DOHH2 (cell line): ENCODE measurements at regions not wholly inside any gene's neighbourhood (a gene's known extent, or its start where the extent isn't known, plus 50 kb on each side); places are given as distances from the start of the nearest gene placed in this dataset.
"Not testable (repeated sequence)": the region's sequence is repeated elsewhere in the genome, so short reads cannot be mapped to it uniquely, and the experiment has no call there.

Experiments used
- H3F3A ChIP-seq: fragments of 200-600 bp; sonication (generic), shearing (Covaris generic); 2 replicates; pipeline ENCODE4 v1.6.0; 2016; ENCODE audit warnings: antibody characterized with exemption, mild to moderate bottlenecking; ENCODE audit not compliant: control insufficient read depth, insufficient read depth
- H3K27ac ChIP-seq: fragments of 200-600 bp; sonication (generic); 2 replicates; pipeline ENCODE4 v1.5.1; 2014; ENCODE audit warnings: low read depth, mild to moderate bottlenecking, low read length, moderate library complexity
- H3K27me3 ChIP-seq: fragments of 200-600 bp; sonication (generic); 2 replicates; pipeline ENCODE4 v1.6.1; 2014; ENCODE audit warnings: mild to moderate bottlenecking, low read length, mixed read lengths; ENCODE audit not compliant: control insufficient read depth
- H3K36me3 ChIP-seq: fragments of 200-600 bp; sonication (generic); 2 replicates; pipeline ENCODE4 v1.6.1; 2014; ENCODE audit warnings: mild to moderate bottlenecking, low read length, moderate library complexity, mixed read lengths; ENCODE audit not compliant: control insufficient read depth
- H3K4me1 ChIP-seq: fragments of 200-600 bp; sonication (generic); 2 replicates; pipeline ENCODE4 v1.6.1; 2014; ENCODE audit warnings: mild to moderate bottlenecking, low read length, mixed read lengths; ENCODE audit not compliant: control insufficient read depth
- H3K4me2 ChIP-seq: fragments of 200-600 bp; sonication (generic); 2 replicates; pipeline ENCODE4 v1.6.0; 2014; ENCODE audit warnings: mild to moderate bottlenecking, low read length, moderate library complexity
- H3K4me3 ChIP-seq: fragments of 200-600 bp; sonication (generic); 2 replicates; pipeline ENCODE4 v1.5.1; 2014; ENCODE audit warnings: mild to moderate bottlenecking, low read length, mixed read lengths
- H3K79me2 ChIP-seq: fragments of 200-600 bp; sonication (generic); 2 replicates; pipeline ENCODE4 v1.6.1; 2014; ENCODE audit warnings: mild to moderate bottlenecking, low read length, mixed read lengths; ENCODE audit not compliant: control insufficient read depth
- H3K9me2 ChIP-seq: fragments of 200-600 bp; sonication (generic); replicated peaks from 2 replicates; pipeline ENCODE4 v1.6.1; 2014; ENCODE audit warnings: mild to moderate bottlenecking, low read length, mixed read lengths; ENCODE audit not compliant: control insufficient read depth
- H3K9me3 ChIP-seq: fragments of 200-600 bp; sonication (generic); 2 replicates; pipeline ENCODE4 v1.6.1; 2014; ENCODE audit warnings: antibody characterized with exemption, low read length, mixed read lengths; ENCODE audit not compliant: control insufficient read depth, insufficient read depth
- H4K20me1 ChIP-seq: fragments of 200-600 bp; sonication (generic); 2 replicates; pipeline ENCODE4 v1.6.0; 2014; ENCODE audit warnings: low read depth, mild to moderate bottlenecking, antibody characterized with exemption, low read length, moderate library complexity; ENCODE audit not compliant: control insufficient read depth, insufficient read depth
- EZH2phosphoT487 ChIP-seq: fragments of 200-600 bp; sonication (generic); IDR thresholded peaks from 2 replicates; pipeline ENCODE4 v1.6.1; 2017; ENCODE audit warnings: borderline replicate concordance, mild to moderate bottlenecking, antibody characterized with exemption, low read length, moderate library complexity, mixed read lengths
- TF ChIP-seq, protein P1 (sequence below): fragments of 200-600 bp; sonication (generic); IDR thresholded peaks from one replicate; pipeline ENCODE4 v1.5.1; 2014; ENCODE audit warnings: antibody characterized with exemption, mild to moderate bottlenecking, low read depth, low read length; ENCODE audit not compliant: poor library complexity, severe bottlenecking

DNA sequence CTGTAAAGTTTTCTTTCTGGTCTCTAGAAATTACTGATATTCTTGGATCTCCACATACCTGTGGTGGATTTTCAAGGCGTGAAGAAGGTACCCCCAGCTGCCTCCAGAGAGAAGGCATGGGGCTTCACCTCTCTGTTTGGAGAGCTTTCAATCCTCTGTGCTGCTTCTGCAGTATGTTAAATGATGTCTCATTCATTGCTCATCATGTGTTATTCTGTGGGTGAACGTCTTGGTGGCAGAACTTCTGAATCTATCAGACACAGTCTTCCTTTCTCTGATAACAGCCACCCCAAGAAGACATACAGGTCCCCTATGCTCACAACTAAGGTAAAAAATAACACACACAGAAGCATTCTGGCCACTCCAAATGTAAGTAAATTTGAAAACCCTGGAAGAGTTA is 221.3 kb upstream of the TMEM260 start:
- TF ChIP-seq, protein P1, sequence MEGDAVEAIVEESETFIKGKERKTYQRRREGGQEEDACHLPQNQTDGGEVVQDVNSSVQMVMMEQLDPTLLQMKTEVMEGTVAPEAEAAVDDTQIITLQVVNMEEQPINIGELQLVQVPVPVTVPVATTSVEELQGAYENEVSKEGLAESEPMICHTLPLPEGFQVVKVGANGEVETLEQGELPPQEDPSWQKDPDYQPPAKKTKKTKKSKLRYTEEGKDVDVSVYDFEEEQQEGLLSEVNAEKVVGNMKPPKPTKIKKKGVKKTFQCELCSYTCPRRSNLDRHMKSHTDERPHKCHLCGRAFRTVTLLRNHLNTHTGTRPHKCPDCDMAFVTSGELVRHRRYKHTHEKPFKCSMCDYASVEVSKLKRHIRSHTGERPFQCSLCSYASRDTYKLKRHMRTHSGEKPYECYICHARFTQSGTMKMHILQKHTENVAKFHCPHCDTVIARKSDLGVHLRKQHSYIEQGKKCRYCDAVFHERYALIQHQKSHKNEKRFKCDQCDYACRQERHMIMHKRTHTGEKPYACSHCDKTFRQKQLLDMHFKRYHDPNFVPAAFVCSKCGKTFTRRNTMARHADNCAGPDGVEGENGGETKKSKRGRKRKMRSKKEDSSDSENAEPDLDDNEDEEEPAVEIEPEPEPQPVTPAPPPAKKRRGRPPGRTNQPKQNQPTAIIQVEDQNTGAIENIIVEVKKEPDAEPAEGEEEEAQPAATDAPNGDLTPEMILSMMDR, result no peak
- TF ChIP-seq EZH2phosphoT487, result no peak

GRCh38 chr14:56358851-56359614 is 220.6 kb upstream of the TMEM260 start:
- Histone ChIP-seq H3K79me2 (no peaks in the 10 kb centered on the region), H3K36me3 (no peaks in the 10 kb centered on the region), H4K20me1 (no peaks in the 10 kb centered on the region), H3K27me3 (no peaks in the 10 kb centered on the region), H3K4me1 (no peaks in the 10 kb centered on the region), H3K27ac (no peak overlapping the region), H3F3A (no peaks in the 10 kb centered on the region), H3K4me3 (no peak overlapping the region), H3K9me3 (no peaks in the 10 kb centered on the region), H3K4me2 (no peak overlapping the region), H3K9me2 (no peaks in the 10 kb centered on the region; the same call in 1 of the 2 replicates)
- TF ChIP-seq, protein P1, result no peak

More for the DNA sequence above, 221.3 kb upstream of the TMEM260 start:
- Histone ChIP-seq H4K20me1 (no peaks in the 10 kb centered on the region), H3K27ac (no peak overlapping the region), H3K79me2 (no peaks in the 10 kb centered on the region), H3K4me3 (no peak overlapping the region), H3K27me3 (no peaks in the 10 kb centered on the region), H3K4me2 (no peak overlapping the region), H3K36me3 (no peaks in the 10 kb centered on the region), H3K9me3 (no peaks in the 10 kb centered on the region), H3F3A (no peaks in the 10 kb centered on the region), H3K9me2 (no peaks in the 10 kb centered on the region; the same call in 1 of the 2 replicates), H3K4me1 (no peaks in the 10 kb centered on the region)

DNA sequence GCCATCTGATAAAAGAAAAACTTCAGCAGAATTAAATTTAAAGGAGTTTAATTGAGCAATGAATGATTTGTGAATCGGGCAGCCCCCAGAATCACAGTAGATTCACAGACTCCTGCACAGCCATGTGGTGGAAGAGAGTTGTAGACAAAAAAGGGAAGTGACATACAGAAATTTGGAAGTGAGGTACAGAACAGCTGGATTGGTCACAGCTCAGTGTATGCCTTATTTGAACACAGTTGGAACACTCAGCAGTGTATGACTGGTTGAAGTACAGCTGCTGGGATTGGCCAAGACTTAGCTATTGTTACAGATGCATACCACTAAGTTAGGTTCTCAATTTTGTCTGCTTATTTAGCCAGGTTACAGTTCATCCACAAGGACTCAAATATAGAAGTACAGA is 213.9 kb upstream of the TMEM260 start:
- not testable (repeated sequence) for H3K9me3 ChIP-seq, H3K9me2 ChIP-seq, H3K27ac ChIP-seq, H3K79me2 ChIP-seq, H4K20me1 ChIP-seq, H3K4me1 ChIP-seq, H3K4me2 ChIP-seq, H3K27me3 ChIP-seq, H3F3A ChIP-seq, H3K4me3 ChIP-seq, H3K36me3 ChIP-seq

DNA sequence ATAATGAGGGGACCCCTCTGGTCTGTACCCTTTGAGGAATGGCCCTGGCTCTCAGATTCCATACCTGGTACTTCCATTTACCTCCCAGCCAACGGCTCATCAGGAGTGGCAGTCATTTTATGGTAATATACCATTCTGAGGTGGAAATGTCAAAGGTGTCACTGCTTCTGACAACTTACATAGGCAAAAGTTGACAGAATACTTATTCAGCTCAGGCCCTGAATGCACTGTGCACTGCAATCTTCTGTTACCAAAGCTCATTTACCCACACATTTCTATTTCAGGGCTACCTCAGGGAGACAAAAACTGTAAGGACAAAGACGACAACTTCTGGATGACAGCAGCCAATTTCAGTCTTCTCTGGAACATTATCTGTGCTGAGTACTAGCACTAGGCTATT is 212.2 kb upstream of the TMEM260 start:
- Histone ChIP-seq H3K27me3 (no peaks in the 10 kb centered on the region), H3K9me3 (no peaks in the 10 kb centered on the region), H3K9me2 (no peaks in the 10 kb centered on the region), H3F3A (no peaks in the 10 kb centered on the region), H3K79me2 (no peaks in the 10 kb centered on the region), H3K4me1 (no peaks in the 10 kb centered on the region), H3K4me3 (no peak overlapping the region), H4K20me1 (no peaks in the 10 kb centered on the region), H3K4me2 (no peak overlapping the region), H3K36me3 (no peaks in the 10 kb centered on the region), H3K27ac (no peak overlapping the region)
- TF ChIP-seq, protein P1, result no peak
- TF ChIP-seq EZH2phosphoT487, result no peak
